HEK293 (cell line): ENCODE measurements at regions not wholly inside any gene's neighbourhood (a gene's known extent, or its start where the extent isn't known, plus 50 kb on each side); places are given as distances from the start of the nearest gene placed in this dataset.

Source experiments
- CTCF ChIA-PET: fragments of 350-600 bp; formaldehyde crosslinking; extraction: SDS; loops from one replicate; lab custom pipeline; 2021; ENCODE audit warnings: antibody characterized with exemption; lab: Yijun Ruan, JAX
- POLR2A ChIA-PET: fragments of 300-600 bp; formaldehyde crosslinking; extraction: SDS; loops from one replicate; lab custom pipeline; 2020; ENCODE audit warnings: antibody characterized with exemption, inconsistent platforms; lab: Yijun Ruan, JAX
- H3K27ac ChIP-seq: fragments of 200-500 bp; sonication (Bioruptor generic); 2 replicates; pipeline ENCODE4 v1.5.1; 2014; ENCODE audit warnings: low read depth, low read length, control low read depth, inconsistent platforms; ENCODE audit errors: extremely low read depth
- H3K36me3 ChIP-seq, 2 experiments: fragments of 200-500 bp in 1 of 2; sonication (Bioruptor generic) in 1 of 2; 1 replicate in 1 of 2; 2 replicates in 1 of 2; pipeline ENCODE4 v1.5.1; 2014 to 2017; ENCODE audit warnings: inconsistent platforms in 2 of 2, low read length in 2 of 2; ENCODE audit not compliant: control insufficient read depth in 2 of 2, insufficient read depth in 1 of 2
- H3K4me1 ChIP-seq: fragments of 200-500 bp; sonication (Bioruptor generic); 2 replicates; pipeline ENCODE4 v1.5.1; 2014; ENCODE audit warnings: mild to moderate bottlenecking, low read length, inconsistent platforms; ENCODE audit not compliant: control insufficient read depth, insufficient read depth
- H3K4me3 ChIP-seq: 2 replicates; pipeline ENCODE4 v1.5.1; 2011; ENCODE audit warnings: low read depth, mild to moderate bottlenecking, control low read depth, low read length, moderate library complexity
- H3K9me3 ChIP-seq: fragments of 200-500 bp; sonication (Bioruptor generic); 2 replicates; pipeline ENCODE4 v1.5.1; 2014; ENCODE audit warnings: low read depth, low read length, inconsistent platforms; ENCODE audit not compliant: control insufficient read depth, insufficient read depth
- BCL11B ChIP-seq: fragments of 450-650 bp; formaldehyde crosslinking; IDR thresholded peaks from 2 replicates; pipeline ENCODE4 v1.5.1; 2016; ENCODE audit warnings: low read depth, missing biosample characterization, missing genetic modification characterization
- HIC1 ChIP-seq: fragments of 450-650 bp; formaldehyde crosslinking; IDR thresholded peaks from 2 replicates; pipeline ENCODE4 v1.5.1; 2016; ENCODE audit warnings: missing biosample characterization, missing genetic modification characterization
- HOXA7 ChIP-seq: sonication (generic); formaldehyde crosslinking; IDR thresholded peaks from 2 replicates; pipeline ENCODE4 v1.8.1; 2022; ENCODE audit warnings: missing genetic modification reagents, borderline replicate concordance
- HOXC10 ChIP-seq: sonication (generic); formaldehyde crosslinking; IDR thresholded peaks from 2 replicates; pipeline ENCODE4 v1.8.1; 2023; ENCODE audit warnings: mild to moderate bottlenecking, missing genetic modification reagents
- KLF10 ChIP-seq: fragments of 450-650 bp; IDR thresholded peaks from 2 replicates; pipeline ENCODE4 v1.5.1; 2018; ENCODE audit warnings: missing biosample characterization, mild to moderate bottlenecking, missing genetic modification characterization
- KLF7 ChIP-seq: fragments of 450-650 bp; formaldehyde crosslinking; IDR thresholded peaks from 2 replicates; pipeline ENCODE4 v1.5.1; 2016; ENCODE audit warnings: missing biosample characterization, missing genetic modification characterization, borderline replicate concordance
- SETDB1 ChIP-seq: IDR thresholded peaks from one replicate; pipeline ENCODE4 v1.6.1; 2017; ENCODE audit warnings: mild to moderate bottlenecking, low read length, moderate library complexity, mixed read lengths; ENCODE audit not compliant: insufficient read length
- SP7 ChIP-seq: fragments of 450-650 bp; formaldehyde crosslinking; IDR thresholded peaks from 2 replicates; pipeline ENCODE4 v1.5.1; 2016; ENCODE audit warnings: missing biosample characterization, missing genetic modification characterization
- YY2 ChIP-seq: fragments of 450-650 bp; formaldehyde crosslinking; IDR thresholded peaks from 2 replicates; pipeline ENCODE4 v1.5.1; 2016; ENCODE audit warnings: missing biosample characterization, missing genetic modification characterization
- ZBTB1 ChIP-seq: fragments of 450-650 bp; formaldehyde crosslinking; IDR thresholded peaks from 2 replicates; pipeline ENCODE4 v1.5.1; 2016; ENCODE audit warnings: missing biosample characterization, missing genetic modification characterization
- ZFP3 ChIP-seq: fragments of 450-650 bp; formaldehyde crosslinking; IDR thresholded peaks from 2 replicates; pipeline ENCODE4 v1.5.1; 2016; ENCODE audit warnings: low read depth, missing biosample characterization, missing genetic modification characterization
- ZNF140 ChIP-seq: fragments of 450-650 bp; formaldehyde crosslinking; IDR thresholded peaks from 2 replicates; pipeline ENCODE4 v1.5.1; 2016; ENCODE audit warnings: missing biosample characterization, missing genetic modification characterization
- ZNF211 ChIP-seq: fragments of 450-650 bp; formaldehyde crosslinking; IDR thresholded peaks from 2 replicates; pipeline ENCODE4 v1.5.1; 2016; ENCODE audit warnings: low read depth, missing biosample characterization, missing genetic modification characterization
- ZNF248 ChIP-seq: fragments of 450-650 bp; formaldehyde crosslinking; IDR thresholded peaks from 2 replicates; pipeline ENCODE4 v1.5.1; 2017; ENCODE audit warnings: missing biosample characterization, missing genetic modification characterization
- ZNF280D ChIP-seq: fragments of 450-650 bp; formaldehyde crosslinking; IDR thresholded peaks from 2 replicates; pipeline ENCODE4 v1.5.1; 2016; ENCODE audit warnings: missing biosample characterization, missing genetic modification characterization
- ZNF37A ChIP-seq: fragments of 450-650 bp; IDR thresholded peaks from 2 replicates; pipeline ENCODE4 v1.5.1; 2018; ENCODE audit warnings: missing biosample characterization, missing genetic modification characterization
- ZNF391 ChIP-seq: fragments of 450-650 bp; formaldehyde crosslinking; IDR thresholded peaks from 2 replicates; pipeline ENCODE4 v1.5.1; 2016; ENCODE audit warnings: low read depth, missing biosample characterization, missing genetic modification characterization, borderline replicate concordance
- ZNF473 ChIP-seq: fragments of 450-650 bp; formaldehyde crosslinking; IDR thresholded peaks from 2 replicates; pipeline ENCODE4 v1.5.1; 2017; ENCODE audit warnings: missing biosample characterization, missing genetic modification characterization
- ZNF513 ChIP-seq: fragments of 450-650 bp; IDR thresholded peaks from 2 replicates; pipeline ENCODE4 v1.5.1; 2018; ENCODE audit warnings: missing biosample characterization, missing genetic modification characterization
- ZSCAN16 ChIP-seq: fragments of 450-650 bp; formaldehyde crosslinking; IDR thresholded peaks from 2 replicates; pipeline ENCODE4 v1.5.1; 2016; ENCODE audit warnings: missing biosample characterization, missing genetic modification characterization
- TF ChIP-seq, protein P1 (sequence below): fragments of 450-650 bp; formaldehyde crosslinking; IDR thresholded peaks from 2 replicates; pipeline ENCODE4 v1.5.1; 2016; ENCODE audit warnings: missing biosample characterization, missing genetic modification characterization

DNA sequence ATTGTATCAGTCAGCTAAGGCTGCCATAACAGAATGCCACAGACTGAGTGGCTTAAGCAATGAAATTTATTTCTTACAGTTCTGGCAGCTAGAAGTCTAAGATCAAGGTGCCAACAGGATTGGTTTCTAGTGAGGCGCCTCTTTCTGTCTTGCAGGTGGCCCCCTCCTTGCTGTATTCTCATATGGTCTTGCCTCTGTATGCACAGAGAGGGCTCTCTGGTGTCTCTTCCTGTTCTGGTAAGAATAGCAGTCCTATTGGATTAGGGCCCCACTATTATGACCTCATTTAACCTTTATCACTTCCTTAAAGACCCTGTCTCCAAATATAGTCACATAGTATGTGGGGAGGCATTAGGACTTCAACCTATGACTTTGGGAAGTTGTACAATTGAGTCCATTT, 253.9 kb downstream of the EDEM1 start:
- POLR2A ChIA-PET = no interaction called here
- CTCF ChIA-PET = no interaction called here

GRCh38 chr3:5442106-5442785, 254.7 kb downstream of the EDEM1 start:
- Histone ChIP-seq H3K4me3 (no peak overlapping the region), H3K36me3 (no peaks in the 10 kb centered on the region), H3K9me3 (no peaks in the 10 kb centered on the region)
- CTCF ChIA-PET = no interaction called here
- TF ChIP-seq YY2 (tag by site-specific recombination) (no peak), ZNF37A (no peak), ZBTB1 (no peak), HOXA7 (no peak), HIC1 (no peak), ZNF513 (tag by site-specific recombination) (no peak), KLF10 (tag by site-specific recombination) (no peak), HOXC10 (CRISPR knock-in tag) (no peak), ZFP3 (tag by site-specific recombination) (no peak), ZNF248 (tag by site-specific recombination) (no peak), ZNF211 (tag by site-specific recombination) (no peak), ZSCAN16 (tag by site-specific recombination) (no peak), KLF7 (tag by site-specific recombination) (no peak), ZNF473 (tag by site-specific recombination) (no peak), BCL11B (tag by site-specific recombination) (no peak), SETDB1 (no peak), ZNF140 (tag by site-specific recombination) (no peak), SP7 (tag by site-specific recombination) (no peak)
- TF ChIP-seq, protein P1, sequence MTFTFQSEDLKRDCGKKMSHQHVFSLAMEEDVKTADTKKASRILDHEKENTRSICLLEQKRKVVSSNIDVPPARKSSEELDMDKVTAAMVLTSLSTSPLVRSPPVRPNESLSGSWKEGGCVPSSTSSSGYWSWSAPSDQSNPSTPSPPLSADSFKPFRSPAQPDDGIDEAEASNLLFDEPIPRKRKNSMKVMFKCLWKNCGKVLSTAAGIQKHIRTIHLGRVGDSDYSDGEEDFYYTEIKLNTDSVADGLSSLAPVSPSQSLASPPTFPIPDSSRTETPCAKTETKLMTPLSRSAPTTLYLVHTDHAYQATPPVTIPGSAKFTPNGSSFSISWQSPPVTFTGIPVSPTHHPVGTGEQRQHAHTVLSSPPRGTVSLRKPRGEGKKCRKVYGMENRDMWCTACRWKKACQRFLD (tag by site-specific recombination) = no peak
- TF ChIP-seq, all 188 proteins: peak for 0
- POLR2A ChIA-PET = no interaction called here
- Histone ChIP-seq H3K4me1 (no peaks in the 10 kb centered on the region), H3K27ac (no peak overlapping the region)

More for the DNA sequence above, 253.9 kb downstream of the EDEM1 start:
- Histone ChIP-seq H3K4me3 (no peak overlapping the region), H3K4me1 (no peaks in the 10 kb centered on the region), H3K36me3 (no peaks in the 10 kb centered on the region), H3K9me3 (no peaks in the 10 kb centered on the region), H3K27ac (no peak overlapping the region)
- TF ChIP-seq ZNF280D (no peak), ZNF391 (tag by site-specific recombination) (no peak)
